T-helper 1 cell treated with Interleukin-12 subunit alpha and Interleukin-12 subunit beta and Interleukin-4 antibody, amounts not matched to agents 30 μg/mL and 1 μg/mL, for 36 hours (primary cell): ENCODE measurements at regions not wholly inside any gene's neighbourhood (a gene's known extent, or its start where the extent isn't known, plus 50 kb on each side); places are given as distances from the start of the nearest gene placed in this dataset.

ENCODE experiments used
- H3K27ac Mint-ChIP-seq: one replicate; pipeline ENCODE4 v1.8.0; 2021; ENCODE audit warnings: mild to moderate bottlenecking, mixed read lengths
- H3K27me3 Mint-ChIP-seq: one replicate; pipeline ENCODE4 v1.8.0; 2021; ENCODE audit warnings: low read depth, mixed read lengths
- H3K36me3 Mint-ChIP-seq: one replicate; pipeline ENCODE4 v1.8.0; 2021; ENCODE audit warnings: low read depth, mixed read lengths
- H3K4me1 Mint-ChIP-seq: one replicate; pipeline ENCODE4 v1.8.0; 2021; ENCODE audit warnings: low read depth, mixed read lengths
- H3K4me3 Mint-ChIP-seq: one replicate; pipeline ENCODE4 v1.8.0; 2021; ENCODE audit warnings: mild to moderate bottlenecking, moderate library complexity, mixed read lengths
- H3K9me3 Mint-ChIP-seq: one replicate; pipeline ENCODE4 v1.8.0; 2021; ENCODE audit warnings: mixed read lengths

DNA sequence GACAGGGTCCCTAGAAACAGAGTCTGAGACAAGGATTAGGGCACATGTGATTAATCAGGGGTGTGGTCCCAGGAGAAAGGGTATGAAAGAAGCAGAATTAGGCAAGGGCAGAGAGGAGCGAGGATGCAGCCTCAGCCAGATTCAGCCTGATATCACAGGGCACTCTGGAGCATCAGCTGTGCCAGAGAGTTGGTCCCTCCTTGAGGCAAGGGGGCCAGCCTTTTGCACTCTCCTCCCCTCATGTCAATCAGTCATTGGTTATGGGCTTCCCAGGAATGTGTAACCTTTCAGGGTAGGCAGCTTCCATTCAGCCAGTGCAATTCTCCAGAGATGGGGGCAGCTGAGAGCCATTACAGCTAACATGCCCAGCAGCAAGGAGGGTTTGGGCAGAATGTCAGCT lies 152.6 kb upstream of the LHX1 start:
- Mint-ChIP-seq H3K9me3 (no peaks in the 10 kb centered on the region), H3K4me3 (no peak overlapping the region), H3K36me3 (no peaks in the 10 kb centered on the region), H3K4me1 (no peaks in the 10 kb centered on the region), H3K27me3 (no peaks in the 10 kb centered on the region), H3K27ac (no peak overlapping the region)

- H3K36me3 Mint-ChIP-seq = no peaks in the 10 kb centered on the region
- H3K9me3 Mint-ChIP-seq = no peaks in the 10 kb centered on the region
- no peak overlapping the region for H3K27ac Mint-ChIP-seq
- H3K4me3 Mint-ChIP-seq = no peak overlapping the region
- H3K27me3 Mint-ChIP-seq = peaks cover 17% of the 10 kb centered on the region
- H3K4me1 Mint-ChIP-seq = no peaks in the 10 kb centered on the region
These were observed 150.4 kb upstream of the LHX1 start for GRCh38 chr17:36786867-36787266.

DNA sequence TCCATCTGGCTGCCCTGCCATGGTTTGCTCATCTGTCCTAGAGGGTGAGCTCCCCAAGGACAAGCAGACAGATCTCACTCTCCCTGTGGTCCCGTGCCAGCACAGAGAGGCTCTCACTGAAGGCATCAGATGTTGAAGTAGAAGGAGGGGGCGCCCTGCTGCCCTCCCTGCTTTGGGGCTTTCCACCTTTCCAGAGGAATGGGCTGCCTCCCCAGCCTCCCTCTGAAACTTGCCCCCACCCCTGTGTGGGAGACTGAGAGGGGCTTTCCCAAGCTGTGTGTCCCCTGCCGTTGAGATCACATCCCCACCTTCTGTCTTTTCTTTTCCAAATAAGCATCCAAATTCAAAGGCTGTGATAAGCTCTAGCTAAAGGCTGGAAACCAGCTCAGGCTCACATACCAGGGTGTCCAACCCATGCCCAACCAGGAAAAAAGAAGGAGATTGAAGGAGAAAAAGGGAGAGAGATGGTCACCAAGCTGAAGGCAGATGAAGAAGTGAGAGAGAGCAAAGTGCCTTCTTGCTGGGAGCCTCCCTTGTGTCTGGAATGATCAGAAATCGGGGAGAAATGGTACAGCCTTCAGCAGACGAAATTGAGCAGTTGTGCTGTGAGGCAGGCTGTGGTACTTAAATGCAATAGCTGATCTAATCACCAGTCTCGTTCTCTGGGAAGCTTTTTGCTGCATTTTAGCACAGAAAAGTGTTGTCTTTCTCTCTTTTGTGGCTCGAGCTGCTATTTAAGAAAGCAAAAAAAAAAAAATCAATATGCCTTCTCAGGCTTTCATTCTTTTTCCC lies 145.9 kb upstream of the LHX1 start:
- Mint-ChIP-seq H3K36me3 (no peaks in the 10 kb centered on the region), H3K4me1 (no peaks in the 10 kb centered on the region), H3K27me3 (peaks cover 38% of the 10 kb centered on the region), H3K9me3 (no peaks in the 10 kb centered on the region), H3K27ac (no peak overlapping the region), H3K4me3 (no peak overlapping the region)

- H3K27me3 Mint-ChIP-seq = peaks cover 38% of the 10 kb centered on the region
- no peak overlapping the region for H3K4me3 Mint-ChIP-seq
- H3K36me3 Mint-ChIP-seq = no peaks in the 10 kb centered on the region
- H3K4me1 Mint-ChIP-seq = no peaks in the 10 kb centered on the region
- no peaks in the 10 kb centered on the region for H3K9me3 Mint-ChIP-seq
- H3K27ac Mint-ChIP-seq = no peak overlapping the region
These were observed 145.3 kb upstream of the LHX1 start for GRCh38 chr17:36791942-36792475.

- peaks cover 40% of the 10 kb centered on the region for H3K27me3 Mint-ChIP-seq
- H3K36me3 Mint-ChIP-seq = no peaks in the 10 kb centered on the region
- H3K4me3 Mint-ChIP-seq = no peak overlapping the region
- H3K4me1 Mint-ChIP-seq = no peaks in the 10 kb centered on the region
- H3K9me3 Mint-ChIP-seq = no peaks in the 10 kb centered on the region
- no peak overlapping the region for H3K27ac Mint-ChIP-seq
These were observed 144.4 kb upstream of the LHX1 start for GRCh38 chr17:36792849-36793248.

DNA sequence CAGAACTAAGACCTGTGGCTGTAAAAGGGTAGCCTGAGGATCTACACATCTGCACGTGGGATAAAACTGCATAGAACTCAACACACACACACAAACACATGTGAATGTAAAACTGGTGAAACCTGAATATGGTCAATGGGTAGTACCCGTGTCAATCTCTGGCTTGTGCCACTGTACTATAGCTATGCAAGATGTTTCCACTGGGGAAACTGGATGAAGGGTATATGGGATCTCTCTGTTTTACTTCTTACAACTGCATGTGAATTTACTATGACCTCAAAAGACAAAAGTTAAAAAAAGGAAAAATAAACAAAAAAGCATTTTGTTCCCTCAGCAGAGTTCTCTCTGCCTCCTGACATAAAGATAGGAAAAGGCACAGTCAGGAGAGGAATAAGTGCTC lies 143.3 kb upstream of the LHX1 start:
- Mint-ChIP-seq H3K27ac (no peak overlapping the region), H3K36me3 (no peaks in the 10 kb centered on the region), H3K4me1 (no peaks in the 10 kb centered on the region), H3K27me3 (peaks cover 46% of the 10 kb centered on the region), H3K4me3 (no peak overlapping the region), H3K9me3 (no peaks in the 10 kb centered on the region)

GRCh38 chr17:36807496-36808179 lies 129.6 kb upstream of the LHX1 start:
- H3K27ac Mint-ChIP-seq = no peak overlapping the region
- H3K36me3 Mint-ChIP-seq = no peaks in the 10 kb centered on the region
- no peaks in the 10 kb centered on the region for H3K9me3 Mint-ChIP-seq
- no peak overlapping the region for H3K4me3 Mint-ChIP-seq
- H3K4me1 Mint-ChIP-seq = no peaks in the 10 kb centered on the region
- H3K27me3 Mint-ChIP-seq = peaks cover 67% of the 10 kb centered on the region

DNA sequence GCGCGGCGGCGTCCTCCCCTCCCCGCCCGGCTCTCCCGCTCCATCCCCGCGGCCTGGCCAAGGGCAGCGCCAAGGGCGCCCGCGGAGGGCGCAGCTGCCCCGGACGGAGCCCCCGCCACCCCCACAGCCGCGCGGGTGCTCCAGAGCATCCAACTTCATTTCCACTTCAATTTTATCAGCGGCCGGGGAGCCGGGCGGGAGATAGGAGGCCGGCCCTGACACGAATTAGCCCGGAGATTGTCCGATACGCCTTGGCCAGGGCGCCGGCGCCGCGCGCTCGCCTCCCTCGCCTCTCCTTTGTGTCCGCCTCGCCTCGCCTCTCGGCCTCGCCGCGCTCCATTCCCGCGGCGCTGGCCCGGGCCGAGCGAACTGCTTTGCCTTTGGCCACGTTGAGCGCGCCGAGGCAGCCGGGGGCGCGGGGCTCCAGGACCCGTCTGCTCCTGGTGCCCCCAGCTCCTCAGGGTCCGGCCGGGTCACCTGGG lies 129.1 kb upstream of the LHX1 start:
- H3K9me3 Mint-ChIP-seq = no peaks in the 10 kb centered on the region
- no peak overlapping the region for H3K27ac Mint-ChIP-seq
- peaks cover 71% of the 10 kb centered on the region for H3K27me3 Mint-ChIP-seq
- H3K36me3 Mint-ChIP-seq = no peaks in the 10 kb centered on the region
- no peak overlapping the region for H3K4me3 Mint-ChIP-seq
- no peaks in the 10 kb centered on the region for H3K4me1 Mint-ChIP-seq

GRCh38 chr17:36812762-36813161 lies 124.5 kb upstream of the LHX1 start:
- peaks cover 51% of the 10 kb centered on the region for H3K27me3 Mint-ChIP-seq
- H3K36me3 Mint-ChIP-seq = no peaks in the 10 kb centered on the region
- no peaks in the 10 kb centered on the region for H3K4me1 Mint-ChIP-seq
- H3K4me3 Mint-ChIP-seq = no peak overlapping the region
- H3K27ac Mint-ChIP-seq = no peak overlapping the region
- H3K9me3 Mint-ChIP-seq = no peaks in the 10 kb centered on the region

DNA sequence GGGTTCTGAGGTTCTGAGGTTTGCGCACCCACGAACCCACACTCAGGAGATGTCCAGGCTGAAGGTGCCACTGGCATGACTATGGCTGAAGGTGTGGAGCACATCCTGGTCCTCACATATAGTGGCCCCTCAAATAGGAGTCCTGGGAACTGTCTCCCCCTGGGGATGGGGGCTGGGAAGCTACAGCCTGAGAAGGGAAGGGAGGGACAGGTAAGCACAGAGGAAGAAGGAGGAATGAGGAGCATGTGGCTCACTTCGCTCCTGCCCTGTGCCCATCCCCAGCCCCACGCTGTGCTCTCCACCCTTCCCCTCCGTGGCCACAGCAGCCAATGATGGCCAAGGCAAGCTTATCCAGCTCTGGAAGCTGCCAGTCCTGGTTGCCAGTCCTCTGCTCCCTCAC lies 123.9 kb upstream of the LHX1 start:
- H3K9me3 Mint-ChIP-seq = no peaks in the 10 kb centered on the region
- H3K4me3 Mint-ChIP-seq = no peak overlapping the region
- no peaks in the 10 kb centered on the region for H3K4me1 Mint-ChIP-seq
- H3K27ac Mint-ChIP-seq = no peak overlapping the region
- peaks cover 51% of the 10 kb centered on the region for H3K27me3 Mint-ChIP-seq
- no peaks in the 10 kb centered on the region for H3K36me3 Mint-ChIP-seq

DNA sequence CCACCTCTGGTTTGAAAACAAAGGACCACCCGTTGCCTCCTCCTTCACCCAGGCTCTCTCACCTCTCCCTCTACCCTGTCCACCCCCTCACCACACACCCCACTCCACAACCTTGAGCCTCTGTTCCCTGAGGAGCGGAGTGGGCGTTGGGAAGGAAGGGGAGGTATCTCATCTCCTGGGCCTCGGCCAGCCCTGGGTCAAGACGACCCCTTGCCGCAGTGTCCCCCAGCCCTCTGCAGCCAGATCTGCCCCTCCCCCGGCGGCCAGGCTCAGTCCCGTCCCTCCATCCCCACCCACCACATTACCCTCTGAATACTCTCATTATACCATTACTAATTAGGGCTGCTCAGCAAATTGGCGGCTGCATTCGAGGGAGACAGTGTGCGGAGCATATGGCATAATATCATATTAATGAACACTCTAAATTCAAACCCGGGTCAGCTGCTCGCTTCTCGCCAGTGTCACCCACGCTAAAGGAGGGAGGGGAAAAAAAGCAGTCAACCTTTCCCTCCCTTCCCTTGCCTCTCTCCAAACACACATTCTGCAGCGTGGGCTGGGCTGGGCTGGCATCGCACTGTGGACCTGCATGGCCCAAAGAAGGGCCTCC lies 123.2 kb upstream of the LHX1 start:
- H3K27ac Mint-ChIP-seq = no peak overlapping the region
- H3K4me3 Mint-ChIP-seq = no peak overlapping the region
- H3K27me3 Mint-ChIP-seq = peaks cover 45% of the 10 kb centered on the region

DNA sequence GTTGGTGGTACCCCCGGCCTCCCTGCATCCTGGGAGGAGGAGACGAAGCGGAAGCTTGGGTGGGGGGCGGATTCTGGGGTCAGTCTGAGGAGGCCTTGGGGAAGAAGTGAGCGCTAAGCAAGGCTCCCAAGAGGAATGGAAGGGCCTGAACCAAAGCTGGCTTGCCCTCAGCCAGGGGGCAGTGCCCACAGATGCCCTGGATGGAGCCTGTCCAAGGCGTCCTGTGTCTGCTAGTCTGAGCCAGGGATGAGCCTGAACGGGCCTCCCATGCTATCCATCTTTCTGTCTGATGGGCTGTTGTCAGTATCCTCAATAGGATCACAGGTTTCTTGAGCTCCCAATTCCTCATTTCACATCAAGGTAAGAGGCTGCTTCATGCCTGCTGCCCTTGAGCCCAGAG lies 122.3 kb upstream of the LHX1 start:
- H3K4me3 Mint-ChIP-seq = no peak overlapping the region
- H3K27me3 Mint-ChIP-seq = peaks cover 40% of the 10 kb centered on the region
- H3K4me1 Mint-ChIP-seq = no peaks in the 10 kb centered on the region
- no peak overlapping the region for H3K27ac Mint-ChIP-seq
- H3K9me3 Mint-ChIP-seq = no peaks in the 10 kb centered on the region
- H3K36me3 Mint-ChIP-seq = no peaks in the 10 kb centered on the region

More for the DNA sequence above, 123.2 kb upstream of the LHX1 start:
- Mint-ChIP-seq H3K9me3 (no peaks in the 10 kb centered on the region), H3K4me1 (no peaks in the 10 kb centered on the region), H3K36me3 (no peaks in the 10 kb centered on the region)

DNA sequence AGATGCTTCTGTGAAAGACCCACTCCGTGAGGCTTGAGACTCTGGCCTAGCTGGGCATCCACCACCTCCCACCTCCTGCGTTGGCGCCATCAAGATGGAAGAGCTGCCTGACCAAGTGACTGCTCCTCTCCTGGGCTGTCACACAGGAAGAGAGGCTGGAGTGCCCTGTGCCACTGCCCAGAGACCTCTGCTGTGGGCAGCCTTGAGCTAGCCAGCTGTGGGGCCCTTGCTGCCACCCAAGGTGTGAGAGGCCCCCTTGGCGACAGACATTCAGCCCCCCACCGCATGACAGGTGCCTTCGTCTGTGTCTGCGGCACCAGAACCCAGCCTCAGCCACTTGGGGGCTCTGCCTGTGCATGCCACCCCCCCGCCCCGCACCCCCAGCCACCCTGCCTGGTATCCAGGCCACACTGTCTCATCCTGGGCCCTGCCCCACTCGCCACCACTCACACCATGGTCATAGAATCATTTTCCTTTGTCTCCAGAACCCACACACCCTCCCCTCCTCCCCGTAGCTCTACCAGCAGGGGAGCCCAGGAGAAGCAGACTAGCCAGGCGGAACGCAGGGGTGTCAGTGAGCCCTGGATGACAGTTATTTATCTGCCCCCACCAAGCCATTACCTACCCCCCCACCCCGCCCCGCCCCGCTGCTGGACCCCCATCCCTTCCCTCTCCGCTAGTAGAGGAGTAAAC lies 120.9 kb upstream of the LHX1 start:
- Mint-ChIP-seq H3K4me1 (no peaks in the 10 kb centered on the region), H3K36me3 (no peaks in the 10 kb centered on the region), H3K9me3 (no peaks in the 10 kb centered on the region), H3K27me3 (peaks cover 31% of the 10 kb centered on the region), H3K4me3 (no peak overlapping the region), H3K27ac (no peak overlapping the region)

DNA sequence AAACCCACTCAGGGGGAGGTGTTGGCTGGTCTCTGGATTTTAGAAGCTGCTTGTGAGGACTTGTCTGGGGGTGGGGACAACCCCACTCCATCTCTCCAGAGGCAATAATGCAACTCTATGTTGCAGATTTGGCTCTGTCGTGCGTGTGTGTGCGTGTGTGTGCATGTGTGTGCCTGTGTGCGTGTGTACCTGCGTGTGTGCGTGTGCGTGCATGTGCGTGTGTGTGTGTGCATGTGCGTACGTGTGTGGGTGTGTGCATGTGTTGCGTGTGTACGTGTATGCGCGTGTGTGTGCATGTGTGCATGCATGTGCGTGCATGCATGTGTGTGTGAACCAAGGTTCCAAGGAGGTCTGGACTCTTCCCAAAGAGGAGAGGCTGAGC lies 120.4 kb upstream of the LHX1 start:
- H3K27me3 Mint-ChIP-seq = peaks cover 25% of the 10 kb centered on the region
- H3K36me3 Mint-ChIP-seq = no peaks in the 10 kb centered on the region
- no peaks in the 10 kb centered on the region for H3K4me1 Mint-ChIP-seq

More for the DNA sequence above, 120.4 kb upstream of the LHX1 start:
- Mint-ChIP-seq H3K4me3 (no peak overlapping the region), H3K9me3 (no peaks in the 10 kb centered on the region), H3K27ac (no peak overlapping the region)
